ENCODE measurements at regions not wholly inside any gene's neighbourhood (a gene's known extent, or its start where the extent isn't known, plus 50 kb on each side); places are given as distances from the start of the nearest gene placed in this dataset.

DNA sequence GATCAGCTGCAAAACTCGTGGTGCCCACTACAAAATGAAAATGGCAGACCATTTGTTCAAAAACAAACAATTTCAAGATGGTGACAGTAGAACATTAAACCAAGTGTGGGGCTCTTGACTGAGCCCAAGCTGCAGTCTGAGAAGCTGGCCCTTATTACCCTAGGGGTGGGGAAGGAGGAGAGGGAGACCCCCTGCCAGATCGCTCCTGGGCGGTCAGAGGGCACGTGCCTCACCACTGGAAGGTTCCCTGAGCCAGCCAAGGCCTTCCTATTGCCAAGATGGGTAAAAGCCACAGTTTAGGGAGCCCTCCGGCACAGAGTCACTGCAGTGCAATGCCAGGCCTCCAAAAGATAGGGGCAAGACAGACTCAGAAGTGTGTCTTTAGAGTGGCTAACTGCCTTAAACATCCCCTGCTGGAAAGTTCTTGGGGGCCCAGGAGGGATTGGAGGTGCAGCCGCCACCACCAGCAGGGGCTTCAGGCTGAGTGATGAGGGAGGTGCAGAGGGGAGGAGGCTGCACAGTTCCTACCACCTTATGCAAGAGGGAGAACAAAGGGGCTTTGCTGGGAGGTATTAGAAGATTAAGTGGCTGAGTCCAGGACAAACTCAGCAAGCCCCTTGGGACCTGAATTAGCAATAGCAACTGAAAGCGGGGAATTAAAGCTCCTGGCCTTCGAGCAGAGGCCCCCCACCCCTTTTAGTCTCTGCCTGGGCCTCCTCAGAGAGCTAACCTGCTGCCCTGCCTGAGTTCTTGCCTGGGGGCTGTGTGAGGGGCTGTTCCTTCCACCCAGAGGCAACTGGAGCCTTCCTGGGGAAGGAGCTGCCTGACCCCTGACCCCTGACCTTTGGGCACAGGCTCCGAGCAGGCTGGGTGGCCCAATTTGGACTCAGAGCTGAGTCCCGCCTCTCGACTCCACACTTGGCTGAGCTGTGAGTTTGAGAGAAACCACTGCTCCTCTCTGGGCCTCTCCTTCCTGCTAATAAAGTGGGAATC is 88.4 kb downstream of the VEGFA start:
- no peak overlapping the region for H2AFZ ChIP-seq (ENCODE audit: low read depth, low read length)
- H3K4me1 ChIP-seq (replicated peaks in 1 of 2; ENCODE audit: control insufficient read depth in 2 of 2, insufficient read depth in 2 of 2, low read length in 2 of 2), result peaks cover 6 to 8% of the 10 kb centered on the region in 2 experiments; a peak in 3 of 5 replicates
- 60% methylated on average over 11 of the region's 11 CpGs for WGBS (ENCODE audit: insufficient coverage, low coverage, missing lambda C conversion rate)
- no peak overlapping the region for H3K27ac ChIP-seq (ENCODE audit: extremely low read depth, low read depth, low read length)
- no peak overlapping the region for H3K4me3 ChIP-seq
- no peaks in the 10 kb centered on the region for H3K9me3 ChIP-seq (replicated peaks; ENCODE audit: control insufficient read depth, insufficient read depth, low read depth, low read length)
- FAIRE-seq (no peak), DNase-seq (ENCODE audit: extremely low read depth in 1 of 4, low spot score in 3 of 4) (no peak), ATAC-seq (no peak)
- no peaks in the 10 kb centered on the region for H3K27me3 ChIP-seq (ENCODE audit: control insufficient read depth in 2 of 2, insufficient read depth in 2 of 2, low read length in 2 of 2)
- ChIA-PET CTCF (ENCODE audit: low intra/inter-chr PET ratio) (no interaction called here), POLR2A (interaction anchor here (0.6 to 1.3 kb wide), 7 partner anchors 8 to 389 kb away, joined by 3 to 5 read pairs (median 3); partner anchors contain the start of gene HSP90AB1)
- BruUV-seq (replicated peaks), result no TSS peak
- in situ Hi-C loops (cut with MboI), result no loop called here
- no peak overlapping the region for H3K9ac ChIP-seq (ENCODE audit: insufficient read depth in 1 of 2, low read depth in 2 of 2, low read length in 2 of 2)
- H3K9me1 ChIP-seq (ENCODE audit: control insufficient read depth, insufficient read depth, low read length), result no peaks in the 10 kb centered on the region
- TF ChIP-seq JUN (IDR thresholded peaks at IDR 0.05; ENCODE audit: borderline replicate concordance, low read depth, low read length) (no peak), JUN (CRISPR knock-in tag; IDR thresholded peaks at IDR 0.05; ENCODE audit: borderline replicate concordance) (no peak), NR2C2 (CRISPR knock-in tag; IDR thresholded peaks at IDR 0.05) (no peak), NR2C2 (tag; IDR thresholded peaks at IDR 0.05) (peak; percentile 77), NR2C1 (IDR thresholded peaks at IDR 0.05) (peak; percentile 88), NR2C1 (tag; IDR thresholded peaks at IDR 0.05) (peak; percentile 92)
- no peak overlapping the region for H3K4me2 ChIP-seq (ENCODE audit: insufficient read depth, low read length)
- no peaks in the 10 kb centered on the region for H3K36me3 ChIP-seq (ENCODE audit: control insufficient read depth, insufficient read depth, low read length)
- no peaks in the 10 kb centered on the region for H3K79me2 ChIP-seq (ENCODE audit: control insufficient read depth, insufficient read depth, low read length)
- intact Hi-C loops (cut with micrococcal nuclease), result loop anchor here (5.0 kb wide), 2 partner anchors 69 to 214 kb away; no protein-coding TSS in a partner anchor
- no peaks in the 10 kb centered on the region for H4K20me1 ChIP-seq (replicated peaks; ENCODE audit: control insufficient read depth, insufficient read depth, low read length)

Data from K562 (cell line).